Mesenchymal stem cell (in vitro differentiated cells and primary cell): ENCODE measurements at regions not wholly inside any gene's neighbourhood (a gene's known extent, or its start where the extent isn't known, plus 50 kb on each side); places are given as distances from the start of the nearest gene placed in this dataset.

Experiments used
- DNase-seq: peaks from one replicate; pipeline ENCODE4 v3.0.0-alpha.2; 2013
- H2AFZ ChIP-seq: one replicate; pipeline ENCODE4 v1.6.1; 2013; ENCODE audit warnings: low read depth, mild to moderate bottlenecking, control low read depth, inconsistent platforms, low read length, moderate library complexity
- H2AK5ac ChIP-seq: 2 replicates; pipeline ENCODE4 v1.6.1; 2013; ENCODE audit warnings: low read length, moderate library complexity, mild to moderate bottlenecking, inconsistent platforms; ENCODE audit not compliant: severe bottlenecking
- H2BK120ac ChIP-seq: one replicate; pipeline ENCODE4 v1.6.1; 2013; ENCODE audit warnings: low read depth, mild to moderate bottlenecking, inconsistent platforms, low read length, moderate library complexity
- H2BK12ac ChIP-seq, 2 experiments: one replicate each; pipeline ENCODE4 v1.6.1; 2013; ENCODE audit warnings: inconsistent platforms in 2 of 2, low read length in 2 of 2, mild to moderate bottlenecking in 2 of 2, moderate library complexity in 2 of 2, control low read depth in 1 of 2
- H2BK15ac ChIP-seq: one replicate; pipeline ENCODE4 v1.6.1; 2013; ENCODE audit warnings: mild to moderate bottlenecking, low read depth, inconsistent platforms; ENCODE audit not compliant: poor library complexity, severe bottlenecking
- H2BK5ac ChIP-seq: 2 replicates; pipeline ENCODE4 v1.6.1; 2013; ENCODE audit warnings: low read depth, mild to moderate bottlenecking, low read length, control low read depth, inconsistent platforms; ENCODE audit not compliant: poor library complexity, severe bottlenecking
- H3K14ac ChIP-seq, 2 experiments: one replicate each; pipeline ENCODE4 v1.6.1; 2013; ENCODE audit warnings: inconsistent platforms in 2 of 2, low read length in 2 of 2, control low read depth in 1 of 2, mild to moderate bottlenecking in 1 of 2, moderate library complexity in 1 of 2
- H3K18ac ChIP-seq, 2 experiments: one replicate each; pipeline ENCODE4 v1.6.1; 2013; ENCODE audit warnings: inconsistent platforms in 2 of 2, low read length in 2 of 2, control low read depth in 1 of 2, low read depth in 1 of 2, mild to moderate bottlenecking in 1 of 2
- H3K23ac ChIP-seq, 2 experiments: one replicate each; pipeline ENCODE4 v1.6.1; 2013; ENCODE audit warnings: inconsistent platforms in 2 of 2, low read length in 2 of 2, mild to moderate bottlenecking in 2 of 2, moderate library complexity in 2 of 2, control low read depth in 1 of 2
- H3K27ac ChIP-seq: 2 replicates; pipeline ENCODE4 v1.5.1; 2013; ENCODE audit warnings: mild to moderate bottlenecking, moderate library complexity, low read length, control low read depth, inconsistent platforms; ENCODE audit not compliant: poor library complexity, severe bottlenecking
- H3K27me3 ChIP-seq, 2 experiments: 2 replicates each; pipeline versions ENCODE4 v1.6.1 to v1.7.0; 2013; ENCODE audit warnings: low read length in 2 of 2, mild to moderate bottlenecking in 2 of 2, moderate library complexity in 2 of 2, control low read depth in 1 of 2, inconsistent platforms in 1 of 2; ENCODE audit not compliant: control insufficient read depth in 1 of 2, insufficient read depth in 1 of 2
- H3K36me3 ChIP-seq, 2 experiments: 2 replicates each; pipeline versions ENCODE4 v1.6.1 to v1.7.0; 2013; ENCODE audit warnings: low read length in 2 of 2, control low read depth in 1 of 2, inconsistent platforms in 1 of 2, low read depth in 1 of 2, mild to moderate bottlenecking in 1 of 2; ENCODE audit not compliant: insufficient read depth in 2 of 2, control insufficient read depth in 1 of 2
- H3K4ac ChIP-seq, 2 experiments: one replicate each; pipeline ENCODE4 v1.6.1; 2013; ENCODE audit warnings: inconsistent platforms in 2 of 2, low read length in 2 of 2, mild to moderate bottlenecking in 2 of 2, moderate library complexity in 2 of 2, control low read depth in 1 of 2, low read depth in 1 of 2
- H3K4me1 ChIP-seq: 2 replicates; pipeline ENCODE4 v1.6.1; 2013; ENCODE audit warnings: low read depth, low read length, control low read depth; ENCODE audit not compliant: control insufficient read depth, insufficient read depth
- H3K4me2 ChIP-seq: 2 replicates; pipeline ENCODE4 v1.6.1; 2013; ENCODE audit warnings: low read length, mild to moderate bottlenecking, inconsistent platforms; ENCODE audit not compliant: poor library complexity, severe bottlenecking
- H3K4me3 ChIP-seq, 2 experiments: 2 replicates each; pipeline versions ENCODE4 v1.5.1 to v1.7.0; 2013; ENCODE audit warnings: low read length in 2 of 2, mild to moderate bottlenecking in 2 of 2, control low read depth in 1 of 2, low read depth in 1 of 2; ENCODE audit not compliant: insufficient read depth in 1 of 2
- H3K79me1 ChIP-seq: replicated peaks from 2 replicates; pipeline ENCODE4 v1.6.1; 2013; ENCODE audit warnings: mild to moderate bottlenecking, control low read depth, low read length, inconsistent platforms; ENCODE audit not compliant: poor library complexity, severe bottlenecking
- H3K9ac ChIP-seq: 2 replicates; pipeline ENCODE4 v1.7.0; 2013; ENCODE audit warnings: mild to moderate bottlenecking, low read length, moderate library complexity
- H3K9me3 ChIP-seq: 2 replicates; pipeline ENCODE4 v1.7.0; 2013; ENCODE audit warnings: mild to moderate bottlenecking, low read length; ENCODE audit not compliant: control insufficient read depth
- H4K8ac ChIP-seq: one replicate; pipeline ENCODE4 v1.6.1; 2013; ENCODE audit warnings: inconsistent platforms, mild to moderate bottlenecking, low read length, moderate library complexity
- H4K91ac ChIP-seq: one replicate; pipeline ENCODE4 v1.6.1; 2013; ENCODE audit warnings: mild to moderate bottlenecking, low read length, inconsistent platforms
- WGBS: methylation state at CpG from one replicate; pipeline ENCODE4 v1.1.7; 2013; ENCODE audit warnings: mixed read lengths; 5-methylcytosine and 5-hydroxymethylcytosine counted together

DNA sequence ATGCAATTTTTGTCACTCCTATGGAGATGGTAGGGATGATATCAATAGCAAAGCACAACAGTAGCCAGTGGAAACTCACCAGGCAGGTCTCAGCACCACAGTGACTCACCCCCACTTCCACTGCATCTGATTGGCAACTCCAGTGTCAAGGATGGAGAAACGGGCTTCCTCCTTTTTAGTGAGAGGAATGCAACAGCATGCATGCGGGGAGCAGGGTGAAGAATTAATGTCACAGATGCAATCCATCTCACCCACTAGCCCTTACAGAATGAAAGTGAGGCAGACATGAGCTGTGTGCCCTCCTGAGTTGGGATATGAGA lies 467.0 kb upstream of the C16orf82 start:
- no peak overlapping the region for H3K4me3 ChIP-seq
- H2AK5ac ChIP-seq, result no peak overlapping the region
- H2BK12ac ChIP-seq, result no peak overlapping the region
- H3K27ac ChIP-seq, result no peak overlapping the region
- WGBS, result no CpG with 5 or more reads among the region's 2 CpGs
- no peaks in the 10 kb centered on the region for H3K4me1 ChIP-seq
- H3K36me3 ChIP-seq, result no peaks in the 10 kb centered on the region
- no peak overlapping the region for H4K8ac ChIP-seq
- H3K23ac ChIP-seq, result no peak overlapping the region
- no peak overlapping the region for H3K4ac ChIP-seq
- H3K79me1 ChIP-seq, result no peaks in the 10 kb centered on the region
- H3K9ac ChIP-seq, result no peak overlapping the region
- H4K91ac ChIP-seq, result no peak overlapping the region
- H3K4me2 ChIP-seq, result no peak overlapping the region
- no peaks in the 10 kb centered on the region for H3K27me3 ChIP-seq
- H2BK15ac ChIP-seq, result no peak overlapping the region
- no peaks in the 10 kb centered on the region for H3K9me3 ChIP-seq
- H2AFZ ChIP-seq, result no peak overlapping the region
- no peak overlapping the region for H3K18ac ChIP-seq
- no peak for DNase-seq
- H3K14ac ChIP-seq, result no peak overlapping the region
- no peak overlapping the region for H2BK120ac ChIP-seq
- no peak overlapping the region for H2BK5ac ChIP-seq

DNA sequence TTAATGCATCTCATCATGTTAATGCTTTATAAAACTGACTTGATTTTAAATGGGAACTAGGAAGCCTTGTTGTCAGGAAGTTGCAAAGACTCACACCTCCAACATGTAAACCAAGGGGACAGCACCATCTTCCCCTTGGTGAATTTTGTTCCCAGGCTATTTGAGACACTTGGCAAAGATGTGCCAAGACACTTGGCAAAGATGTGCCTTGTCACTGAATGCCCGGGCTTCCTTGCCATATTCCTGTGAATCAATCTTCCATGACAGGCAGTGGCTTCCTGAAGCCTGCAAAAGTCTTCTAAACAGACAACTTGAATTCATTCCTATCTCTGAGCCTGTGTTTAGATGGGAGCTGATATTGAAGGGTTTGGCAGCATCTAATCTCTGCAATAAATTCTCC lies 465.4 kb upstream of the C16orf82 start:
- Histone ChIP-seq H3K9me3 (no peaks in the 10 kb centered on the region), H3K9ac (no peak overlapping the region), H2AK5ac (no peak overlapping the region), H3K4me2 (no peak overlapping the region), H3K4me1 (no peaks in the 10 kb centered on the region), H2AFZ (no peak overlapping the region), H3K27me3 (no peaks in the 10 kb centered on the region), H3K79me1 (no peaks in the 10 kb centered on the region), H2BK5ac (no peak overlapping the region), H3K14ac (no peak overlapping the region), H3K36me3 (no peaks in the 10 kb centered on the region), H2BK15ac (no peak overlapping the region), H2BK120ac (no peak overlapping the region), H3K23ac (no peak overlapping the region), H4K91ac (no peak overlapping the region), H3K27ac (no peak overlapping the region), H3K4ac (no peak overlapping the region), H3K4me3 (no peak overlapping the region), H4K8ac (no peak overlapping the region), H2BK12ac (no peak overlapping the region), H3K18ac (no peak overlapping the region)
- 38% methylated on average over 1 of the region's 1 CpG for WGBS
- no peak for DNase-seq

DNA sequence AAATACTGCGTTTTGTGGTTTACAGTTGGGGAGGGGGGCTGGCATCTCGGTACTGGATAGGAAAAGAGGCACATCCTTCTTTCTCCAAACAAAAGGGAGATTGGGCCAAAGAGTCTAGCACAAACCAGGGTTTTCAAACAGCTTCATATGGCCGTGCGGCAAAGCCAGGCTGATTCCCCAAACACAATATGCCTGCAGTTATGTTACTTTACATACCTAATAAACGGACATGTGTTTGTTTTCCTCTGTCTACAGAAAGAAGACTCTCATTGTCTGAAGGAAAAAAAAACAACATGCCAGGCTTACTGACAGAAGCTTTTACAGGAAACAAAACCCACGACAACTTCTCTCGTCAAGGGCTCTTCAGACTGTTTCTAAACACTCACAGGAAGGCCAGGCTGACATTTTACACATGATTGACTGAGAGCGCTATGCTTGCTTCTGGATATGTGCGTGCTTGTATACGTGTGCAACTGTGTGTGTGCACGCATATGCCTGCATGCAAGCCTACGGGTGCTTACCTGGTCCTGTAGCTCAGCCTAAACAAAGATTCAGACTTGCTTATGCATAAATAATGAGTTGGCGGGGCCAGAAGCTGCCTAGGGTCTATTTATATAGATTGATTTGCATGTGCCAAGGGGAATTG lies 461.0 kb upstream of the C16orf82 start:
- Histone ChIP-seq H3K4ac (no peak overlapping the region), H4K8ac (no peak overlapping the region), H3K4me2 (no peak overlapping the region), H2AK5ac (no peak overlapping the region), H3K9me3 (no peaks in the 10 kb centered on the region), H3K4me3 (no peak overlapping the region), H2BK5ac (no peak overlapping the region), H3K14ac (no peak overlapping the region), H2BK15ac (no peak overlapping the region), H4K91ac (no peak overlapping the region), H3K36me3 (no peaks in the 10 kb centered on the region), H3K27ac (no peak overlapping the region), H2BK12ac (no peak overlapping the region), H3K18ac (no peak overlapping the region), H3K9ac (no peak overlapping the region), H3K23ac (no peak overlapping the region), H2BK120ac (no peak overlapping the region), H3K27me3 (no peaks in the 10 kb centered on the region), H2AFZ (no peak overlapping the region), H3K79me1 (no peaks in the 10 kb centered on the region), H3K4me1 (no peaks in the 10 kb centered on the region)
- DNase-seq, result no peak
- 69% methylated on average over 13 of the region's 13 CpGs for WGBS

DNA sequence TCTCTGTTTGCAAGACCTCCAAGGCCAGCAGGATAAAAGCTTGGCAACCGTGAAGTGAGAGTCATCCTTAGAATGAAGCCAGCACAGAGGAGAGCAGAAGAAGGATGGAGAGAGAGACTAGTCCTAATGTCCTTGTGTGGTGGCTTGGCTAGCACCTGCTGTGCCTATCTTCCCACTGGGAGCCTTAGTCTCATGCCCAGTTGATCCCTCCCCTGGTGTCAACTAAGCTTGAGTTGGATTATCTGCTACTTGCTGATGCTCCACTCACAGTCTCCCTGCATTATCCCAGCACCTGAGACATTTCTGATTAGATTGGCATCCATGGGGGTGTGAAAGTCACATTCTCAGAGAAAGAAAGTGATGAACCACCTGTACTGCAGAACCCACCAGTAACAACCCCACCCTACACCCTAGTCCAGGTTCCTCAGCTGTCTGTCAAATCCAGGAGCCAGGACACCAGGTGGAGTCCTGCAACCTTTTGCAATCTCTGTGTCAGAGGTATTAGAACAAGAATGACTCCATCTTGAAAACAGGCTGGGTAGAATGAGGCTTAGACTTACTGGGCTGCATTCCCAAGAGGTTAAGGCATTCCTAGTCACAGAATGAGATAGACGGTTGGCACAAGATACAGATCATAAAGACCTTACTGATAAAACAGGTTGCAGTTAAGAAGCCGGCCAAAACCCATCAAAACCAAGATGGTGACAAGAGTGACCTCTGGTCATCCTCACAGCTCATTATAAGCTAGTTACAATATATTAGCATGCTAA lies 460.2 kb upstream of the C16orf82 start:
- Histone ChIP-seq H3K27me3 (no peaks in the 10 kb centered on the region), H3K36me3 (no peaks in the 10 kb centered on the region), H2BK5ac (no peak overlapping the region), H2BK12ac (no peak overlapping the region), H3K14ac (no peak overlapping the region), H3K4ac (no peak overlapping the region), H4K8ac (no peak overlapping the region), H3K9me3 (no peaks in the 10 kb centered on the region), H3K4me3 (no peak overlapping the region), H2BK120ac (no peak overlapping the region), H3K4me2 (no peak overlapping the region), H2AK5ac (no peak overlapping the region), H3K4me1 (no peaks in the 10 kb centered on the region), H3K27ac (no peak overlapping the region), H2BK15ac (no peak overlapping the region), H3K79me1 (no peaks in the 10 kb centered on the region), H3K9ac (no peak overlapping the region), H3K23ac (no peak overlapping the region), H2AFZ (no peak overlapping the region), H4K91ac (no peak overlapping the region), H3K18ac (no peak overlapping the region)
- WGBS, result 78% methylated on average over 3 of the region's 3 CpGs
- DNase-seq, result no peak
